CD4-positive, CD25-positive, alpha-beta regulatory T cell (primary cell): ENCODE measurements at regions not wholly inside any gene's neighbourhood (a gene's known extent, or its start where the extent isn't known, plus 50 kb on each side); places are given as distances from the start of the nearest gene placed in this dataset.

Experiments used
- ATAC-seq, 2 donors: fragments of 150-1000 bp; cut with Tn5 transposase; one replicate each; pipeline ENCODE4 v1.10.0; 2021; ENCODE audit warnings: low read depth in 2 of 2, moderate number of reproducible peaks in 2 of 2, moderate library complexity in 1 of 2
- DNase-seq, 3 donors: peaks; one replicate each; pipeline versions ENCODE4 v3.0.0 to v3.0.0-alpha.2; 2012 to 2022; ENCODE audit warnings: mixed read lengths in 1 of 3
- H3K27ac ChIP-seq: one replicate; pipeline ENCODE4 v1.7.0; 2013; ENCODE audit warnings: mild to moderate bottlenecking, low read length; ENCODE audit not compliant: insufficient read depth, poor library complexity, severe bottlenecking
- H3K27me3 ChIP-seq: one replicate; pipeline ENCODE4 v1.7.0; 2013; ENCODE audit warnings: low read length; ENCODE audit not compliant: control insufficient read depth, insufficient read depth
- H3K36me3 ChIP-seq: one replicate; pipeline ENCODE4 v1.7.0; 2013; ENCODE audit warnings: mild to moderate bottlenecking, low read length, moderate library complexity; ENCODE audit not compliant: control insufficient read depth, insufficient read depth
- H3K4me1 ChIP-seq: 2 replicates; pipeline ENCODE4 v1.7.0; 2013; ENCODE audit warnings: mild to moderate bottlenecking, low read length; ENCODE audit not compliant: insufficient read depth, control insufficient read depth, poor library complexity, severe bottlenecking
- H3K4me3 ChIP-seq: one replicate; pipeline ENCODE4 v1.7.0; 2013; ENCODE audit warnings: low read depth, mild to moderate bottlenecking, low read length, moderate library complexity
- H3K9me3 ChIP-seq, 2 experiments: 1 replicate in 1 of 2; 2 replicates in 1 of 2; pipeline ENCODE4 v1.7.0; 2013; ENCODE audit warnings: low read length in 2 of 2, mild to moderate bottlenecking in 1 of 2, moderate library complexity in 1 of 2; ENCODE audit not compliant: control insufficient read depth in 2 of 2
- H3K27ac Mint-ChIP-seq, 3 donors: one replicate each; pipeline ENCODE4 v1.8.0; 2020 to 2022; ENCODE audit warnings: mild to moderate bottlenecking in 3 of 3, mixed read lengths in 3 of 3, moderate library complexity in 2 of 3
- H3K27me3 Mint-ChIP-seq: one replicate; pipeline ENCODE4 v1.8.0; 2022; ENCODE audit warnings: mild to moderate bottlenecking, mixed read lengths
- H3K36me3 Mint-ChIP-seq: one replicate; pipeline ENCODE4 v1.8.0; 2020; ENCODE audit warnings: mixed read lengths
- H3K4me1 Mint-ChIP-seq, 4 donors: one replicate each; pipeline ENCODE4 v1.8.0; 2020 to 2022; ENCODE audit warnings: mixed read lengths in 4 of 4, mild to moderate bottlenecking in 1 of 4
- H3K4me3 Mint-ChIP-seq, 4 donors: one replicate each; pipeline ENCODE4 v1.8.0; 2020 to 2022; ENCODE audit warnings: mild to moderate bottlenecking in 4 of 4, mixed read lengths in 4 of 4, moderate library complexity in 3 of 4
- H3K9me3 Mint-ChIP-seq, 7 donors: one replicate each; pipeline ENCODE4 v1.8.0; 2020 to 2022; ENCODE audit warnings: mixed read lengths in 7 of 7, mild to moderate bottlenecking in 3 of 7, moderate library complexity in 2 of 7

DNA sequence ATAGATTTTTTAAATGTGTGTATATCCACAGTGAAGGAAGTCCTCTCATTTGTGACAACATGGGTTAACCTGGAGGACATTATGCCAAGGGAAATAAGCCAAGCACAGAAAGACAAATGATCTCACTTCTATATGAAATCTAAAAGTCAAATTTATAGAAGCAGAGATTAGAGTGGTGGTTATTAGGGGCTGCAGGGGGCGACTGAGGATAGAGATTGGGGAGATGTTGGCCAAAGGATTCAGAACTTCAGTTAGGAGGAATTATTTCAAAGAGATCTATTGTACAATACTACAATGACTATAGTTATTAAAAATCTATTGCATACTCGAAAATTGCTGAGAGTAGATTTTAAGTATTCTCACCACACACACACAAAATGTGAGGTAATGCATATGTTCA, 252.4 kb upstream of the SLC39A10 start:
- Histone ChIP-seq H3K9me3 (no peaks in the 10 kb centered on the region), H3K27ac (no peak overlapping the region), H3K36me3 (no peaks in the 10 kb centered on the region), H3K4me1 (no peaks in the 10 kb centered on the region), H3K4me3 (no peak overlapping the region), H3K27me3 (no peaks in the 10 kb centered on the region)
- DNase-seq = peak in 2 of 3 donors; percentile 12 to 35
- Mint-ChIP-seq H3K36me3 (no peaks in the 10 kb centered on the region), H3K27ac (no peak overlapping the region), H3K9me3 (no peaks in the 10 kb centered on the region), H3K4me3 (no peak overlapping the region), H3K4me1 (peaks cover 3 to 12% (median 5%) of the 10 kb centered on the region in 4 donors), H3K27me3 (no peaks in the 10 kb centered on the region)
- ATAC-seq = no peak

DNA sequence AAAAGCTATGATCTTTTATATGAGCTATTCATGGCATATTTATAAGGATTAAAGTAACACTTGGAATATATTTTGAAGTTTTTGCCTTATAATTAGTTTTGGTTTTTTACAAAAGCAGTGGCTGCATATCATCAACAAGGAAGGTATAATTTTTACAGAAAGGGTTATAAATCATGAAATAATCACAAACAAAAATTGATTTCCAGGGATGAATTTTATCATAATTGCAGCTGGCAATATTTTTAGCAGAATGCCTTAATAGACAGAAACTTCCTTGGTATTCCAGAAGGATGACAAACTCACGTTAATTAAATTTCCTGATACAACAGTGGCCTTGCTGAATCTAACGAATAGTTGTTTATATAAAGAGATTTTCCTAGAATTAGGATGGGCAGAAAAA, 260.5 kb upstream of the SLC39A10 start:
- Mint-ChIP-seq H3K27ac (no peak overlapping the region), H3K9me3 (peaks cover 0 to 4% (median 0%) of the 10 kb centered on the region in 7 donors), H3K4me3 (no peak overlapping the region), H3K4me1 (peaks cover 0 to 3% (median 0%) of the 10 kb centered on the region in 4 donors), H3K27me3 (peaks cover 7% of the 10 kb centered on the region), H3K36me3 (no peaks in the 10 kb centered on the region)
- H3K4me3 ChIP-seq = no peak overlapping the region
- DNase-seq (no peak), ATAC-seq (no peak)
- no peaks in the 10 kb centered on the region for H3K36me3 ChIP-seq
- no peak overlapping the region for H3K27ac ChIP-seq
- no peaks in the 10 kb centered on the region for H3K9me3 ChIP-seq
- H3K4me1 ChIP-seq = no peaks in the 10 kb centered on the region
- H3K27me3 ChIP-seq = no peaks in the 10 kb centered on the region

DNA sequence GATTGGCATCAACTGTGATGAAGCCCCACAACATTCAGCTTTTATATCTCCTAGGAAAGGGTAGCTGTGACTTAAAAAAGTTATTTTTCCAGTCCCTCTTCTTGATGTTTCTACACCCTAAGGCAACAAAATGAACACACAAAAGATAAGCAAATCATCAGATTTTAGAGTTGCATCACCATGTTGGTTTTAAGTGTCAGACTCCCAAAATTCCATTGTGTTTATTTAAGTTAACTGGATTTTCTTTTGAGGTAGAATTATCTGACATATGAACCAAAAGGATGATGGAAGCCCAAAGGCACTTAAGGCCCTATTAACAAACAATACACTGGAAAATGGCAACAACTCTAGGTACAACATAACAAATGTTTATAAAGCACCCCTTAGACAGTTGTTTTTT, 261.7 kb upstream of the SLC39A10 start:
- Mint-ChIP-seq H3K36me3 (no peaks in the 10 kb centered on the region), H3K9me3 (peaks cover 0 to 4% (median 0%) of the 10 kb centered on the region in 7 donors)

DNA sequence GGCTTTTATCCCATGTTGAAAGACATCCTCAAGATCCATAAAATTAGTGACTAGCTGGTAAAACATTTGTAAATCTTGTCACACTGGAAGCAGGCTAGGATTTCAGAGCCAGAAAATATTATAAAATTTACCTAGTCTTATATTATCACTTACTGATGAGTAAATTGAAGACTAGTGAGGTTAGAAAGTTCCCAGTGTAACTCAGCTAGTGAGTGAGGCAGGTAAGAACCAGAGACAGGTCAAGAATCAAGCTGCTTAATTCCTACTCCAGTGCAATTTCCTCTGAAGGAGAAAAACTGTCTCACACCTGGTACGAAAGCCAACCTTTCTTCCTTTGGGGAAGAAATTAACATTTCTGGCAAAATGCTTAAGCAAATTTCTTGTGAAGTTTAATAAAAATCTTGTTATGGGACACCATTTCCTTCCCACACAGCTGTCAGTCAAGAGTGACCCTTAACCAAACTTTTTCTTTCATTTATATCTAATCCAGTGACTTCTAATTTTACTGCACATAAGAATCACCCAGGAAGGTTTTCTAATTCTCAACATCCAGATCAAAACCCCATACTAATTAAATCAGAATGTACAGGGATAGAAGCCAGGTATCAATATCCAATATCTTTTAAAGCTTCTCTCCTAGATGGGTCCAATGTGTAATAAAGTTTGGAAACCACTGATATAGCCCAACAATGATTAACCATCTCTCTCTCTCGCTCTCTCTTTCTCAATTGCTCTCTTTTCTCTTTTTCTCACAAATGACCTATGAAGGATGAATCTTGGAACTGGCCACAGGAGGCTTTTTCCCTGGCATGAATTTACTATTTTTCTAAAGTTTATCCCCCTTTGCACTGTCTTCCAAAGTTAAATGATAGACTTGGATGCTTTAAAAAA, 264.3 kb upstream of the SLC39A10 start:
- Histone ChIP-seq H3K27me3 (no peaks in the 10 kb centered on the region), H3K4me1 (no peaks in the 10 kb centered on the region), H3K27ac (no peak overlapping the region), H3K9me3 (no peaks in the 10 kb centered on the region), H3K4me3 (no peak overlapping the region), H3K36me3 (no peaks in the 10 kb centered on the region)
- Mint-ChIP-seq H3K27me3 (peaks cover 7% of the 10 kb centered on the region), H3K4me1 (no peaks in the 10 kb centered on the region), H3K4me3 (no peak overlapping the region), H3K36me3 (no peaks in the 10 kb centered on the region), H3K9me3 (peaks cover 0 to 6% (median 0%) of the 10 kb centered on the region in 7 donors), H3K27ac (no peak overlapping the region)
- no peak for DNase-seq
- ATAC-seq = no peak

More for the DNA sequence above, 261.7 kb upstream of the SLC39A10 start:
- H3K4me3 Mint-ChIP-seq = no peak overlapping the region
- DNase-seq (no peak), ATAC-seq (no peak)
- Histone ChIP-seq H3K27me3 (no peaks in the 10 kb centered on the region), H3K36me3 (no peaks in the 10 kb centered on the region), H3K4me1 (no peaks in the 10 kb centered on the region), H3K9me3 (no peaks in the 10 kb centered on the region), H3K4me3 (no peak overlapping the region), H3K27ac (no peak overlapping the region)
- H3K4me1 Mint-ChIP-seq = peaks cover 0 to 3% (median 0%) of the 10 kb centered on the region in 4 donors
- H3K27ac Mint-ChIP-seq = no peak overlapping the region
- H3K27me3 Mint-ChIP-seq = peaks cover 7% of the 10 kb centered on the region

DNA sequence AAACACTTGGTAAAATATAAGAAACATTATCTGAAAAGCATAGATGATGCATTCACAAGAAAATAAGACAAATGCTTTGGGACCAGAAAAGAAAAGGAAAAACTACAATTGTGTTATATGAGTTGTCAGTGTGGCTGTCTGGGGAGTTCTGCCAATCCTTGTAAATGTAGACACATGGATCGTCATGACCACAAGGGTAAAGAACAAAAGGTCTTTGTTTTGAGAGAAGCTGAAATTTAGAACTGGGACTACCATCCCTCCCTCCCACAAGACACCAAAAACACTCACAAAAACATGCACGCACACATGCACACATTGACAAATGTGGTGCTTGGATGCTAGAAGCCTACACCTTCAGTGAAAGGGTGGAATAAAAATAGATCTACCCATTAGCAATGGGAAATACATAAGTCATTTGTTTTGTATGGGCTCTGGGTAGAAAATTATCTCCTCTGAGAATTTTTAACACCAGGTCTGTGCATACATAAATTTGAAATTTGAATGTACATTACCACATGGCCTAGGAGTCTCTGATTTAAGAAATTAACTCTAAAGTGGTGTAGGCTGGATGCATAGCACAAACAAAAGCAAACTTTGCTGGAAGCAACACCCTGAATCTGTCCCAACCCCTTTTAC, 266.2 kb upstream of the SLC39A10 start:
- Mint-ChIP-seq H3K27me3 (peaks cover 7% of the 10 kb centered on the region), H3K27ac (no peak overlapping the region), H3K9me3 (peaks cover 0 to 6% (median 0%) of the 10 kb centered on the region in 7 donors), H3K4me3 (no peak overlapping the region), H3K4me1 (no peaks in the 10 kb centered on the region), H3K36me3 (no peaks in the 10 kb centered on the region)
- H3K27ac ChIP-seq = no peak overlapping the region
- ATAC-seq = no peak
- no peaks in the 10 kb centered on the region for H3K36me3 ChIP-seq
- no peaks in the 10 kb centered on the region for H3K27me3 ChIP-seq
- H3K4me1 ChIP-seq = no peaks in the 10 kb centered on the region
- H3K4me3 ChIP-seq = no peak overlapping the region
- DNase-seq = no peak
- H3K9me3 ChIP-seq = no peaks in the 10 kb centered on the region

DNA sequence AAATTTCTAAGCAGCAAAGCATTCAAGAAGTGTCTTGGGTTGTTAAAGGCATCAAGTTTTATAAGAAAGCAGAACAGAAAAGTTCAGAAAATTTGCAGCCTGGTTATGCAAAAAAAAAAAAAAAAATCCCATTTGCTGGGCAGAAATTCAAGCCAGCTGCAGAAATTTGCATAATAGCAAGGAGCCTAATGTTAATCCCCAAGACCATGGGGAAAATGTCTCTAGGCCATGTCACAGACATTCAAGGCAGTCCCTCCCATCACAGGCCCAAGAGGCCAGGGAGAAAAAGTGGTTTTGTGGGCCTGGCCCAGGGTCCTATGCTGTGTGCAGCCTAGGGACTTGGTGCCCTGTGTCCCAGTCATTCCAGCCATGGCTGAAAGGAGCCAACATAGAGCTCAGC, 269.0 kb upstream of the SLC39A10 start:
- H3K9me3 Mint-ChIP-seq = peaks cover 0 to 3% (median 0%) of the 10 kb centered on the region in 7 donors
- no peak for ATAC-seq
- Histone ChIP-seq H3K4me3 (no peak overlapping the region), H3K9me3 (no peaks in the 10 kb centered on the region), H3K27me3 (no peaks in the 10 kb centered on the region), H3K4me1 (no peaks in the 10 kb centered on the region), H3K36me3 (no peaks in the 10 kb centered on the region), H3K27ac (no peak overlapping the region)
- H3K4me1 Mint-ChIP-seq = peaks cover 0 to 12% (median 4%) of the 10 kb centered on the region in 4 donors
- DNase-seq = no peak
- no peaks in the 10 kb centered on the region for H3K27me3 Mint-ChIP-seq
- H3K27ac Mint-ChIP-seq = no peak overlapping the region
- no peaks in the 10 kb centered on the region for H3K36me3 Mint-ChIP-seq
- no peak overlapping the region for H3K4me3 Mint-ChIP-seq

DNA sequence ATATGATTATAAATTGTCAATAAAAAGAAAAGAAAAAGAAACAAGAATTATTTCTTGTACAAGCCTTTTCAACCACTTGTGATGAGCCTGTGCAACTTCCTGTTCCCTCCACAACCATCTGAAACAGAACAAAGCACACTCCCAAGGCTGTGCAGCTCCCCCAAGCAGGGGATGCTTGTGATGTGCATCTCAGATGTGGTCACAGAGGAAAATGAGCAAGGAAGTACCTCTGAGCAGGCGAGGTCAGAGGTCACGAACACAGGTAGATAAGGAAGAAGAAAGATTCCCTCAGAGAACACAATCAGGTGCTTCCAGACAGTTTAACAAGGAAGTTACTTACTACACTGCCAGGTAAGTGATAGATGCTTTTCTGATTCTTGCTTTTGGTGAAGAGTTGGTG, 274.8 kb upstream of the SLC39A10 start:
- peak overlapping the region; percentile 4 for H3K4me3 ChIP-seq
- ATAC-seq = peak; percentile 71 to 75
- H3K27ac ChIP-seq = peak overlapping the region; percentile 14
- peaks cover 6% of the 10 kb centered on the region for H3K4me1 ChIP-seq
- H3K4me1 Mint-ChIP-seq = peaks cover 4 to 24% (median 12%) of the 10 kb centered on the region in 4 donors
- no peaks in the 10 kb centered on the region for H3K36me3 ChIP-seq
- no peaks in the 10 kb centered on the region for H3K27me3 ChIP-seq
- H3K9me3 ChIP-seq = no peaks in the 10 kb centered on the region
- peak overlapping the region; percentile 8 to 83 (median 68) for H3K27ac Mint-ChIP-seq
- H3K27me3 Mint-ChIP-seq = no peaks in the 10 kb centered on the region
- peak in 2 of 3 donors; percentile 26 to 61 for DNase-seq
- H3K9me3 Mint-ChIP-seq = peaks cover 0 to 2% (median 0%) of the 10 kb centered on the region in 7 donors
- H3K36me3 Mint-ChIP-seq = no peaks in the 10 kb centered on the region
- H3K4me3 Mint-ChIP-seq = peak overlapping the region in 2 of 4 donors; percentile 10 to 33
